HG02852 (cell line): ENCODE measurements at regions not wholly inside any gene's neighbourhood (a gene's known extent, or its start where the extent isn't known, plus 50 kb on each side); places are given as distances from the start of the nearest gene placed in this dataset.
"Not testable (repeated sequence)": the region's sequence is repeated elsewhere in the genome, so short reads cannot be mapped to it uniquely, and the experiment has no call there.

Experiments used
- ATAC-seq: cut with Tn5 transposase; IDR thresholded peaks from one replicate; pipeline ENCODE4 v1.9.1; 2021; ENCODE audit warnings: mild to moderate bottlenecking, moderate library complexity; ENCODE audit not compliant: unreplicated experiment

DNA sequence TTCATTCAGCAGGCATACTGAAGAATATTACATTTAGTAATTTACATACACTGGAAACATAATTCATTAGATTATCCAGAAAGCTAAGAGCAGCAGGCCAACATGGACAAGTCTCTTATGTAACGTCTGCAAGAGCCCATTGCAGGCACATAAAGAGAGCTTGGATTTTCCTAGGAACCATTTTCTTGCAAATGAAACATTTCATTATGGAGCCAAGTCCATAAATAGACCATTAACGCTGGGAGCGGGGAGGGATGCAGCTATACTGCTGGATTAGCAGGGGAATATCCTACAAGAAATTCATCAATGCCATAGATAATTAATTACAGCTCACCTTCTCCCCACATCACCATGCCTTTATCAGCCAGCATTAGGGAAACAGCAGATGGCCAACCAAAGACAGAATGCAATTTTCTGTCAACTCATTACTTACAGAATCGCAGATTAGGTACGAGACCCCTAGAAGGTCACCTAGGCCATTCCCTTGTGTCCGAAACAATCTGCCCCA is 170.4 kb downstream of the C1D start:
- ATAC-seq: no peak

GRCh38 chr2:67895227-67895941 is 167.4 kb downstream of the C1D start:
- ATAC-seq: no peak

- ATAC-seq: no peak
These were observed 166.7 kb downstream of the C1D start for GRCh38 chr2:67896076-67896475.

DNA sequence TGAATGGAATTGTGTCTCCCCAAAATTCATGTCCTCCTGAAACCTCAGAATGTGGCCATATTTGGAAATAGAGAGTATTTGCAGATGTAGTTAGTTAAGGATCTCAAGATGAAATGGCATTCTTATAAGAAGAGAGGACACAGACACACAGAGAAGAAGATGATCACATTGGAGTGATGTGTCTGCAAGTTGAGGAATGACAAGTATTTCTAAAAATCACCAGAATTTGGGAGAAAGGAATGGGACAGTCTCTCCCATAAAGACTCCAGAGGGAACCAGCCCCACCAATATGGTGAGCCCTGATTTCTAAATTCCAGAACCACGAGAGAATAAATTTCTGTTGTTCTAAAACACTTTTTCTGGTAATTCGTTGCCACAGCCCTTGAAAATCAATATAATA is 166.3 kb downstream of the C1D start:
- ATAC-seq: no peak

DNA sequence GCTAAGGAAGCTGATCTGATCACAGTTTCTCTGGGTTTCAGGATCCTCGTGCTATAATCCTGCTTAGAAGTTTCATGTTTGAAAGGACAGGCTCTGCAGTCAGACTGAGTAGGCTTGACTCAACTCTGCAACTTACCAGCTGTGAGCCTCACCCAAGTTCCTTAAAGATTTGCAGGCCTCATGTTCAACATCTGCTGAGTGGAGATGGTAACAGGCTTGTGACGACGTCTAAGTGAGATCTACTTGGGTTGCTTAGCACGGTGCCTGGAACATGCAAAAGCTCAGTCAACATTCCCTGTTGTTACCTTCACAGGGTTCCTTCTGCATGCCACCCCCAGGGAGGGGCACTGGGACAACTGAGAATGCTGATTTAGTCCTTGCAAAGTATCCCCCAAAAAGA is 164.2 kb downstream of the C1D start:
- ATAC-seq: no peak

- no peak for ATAC-seq
These were observed 163.6 kb downstream of the C1D start for GRCh38 chr2:67899187-67899586.

- no peak for ATAC-seq
These were observed 162.0 kb downstream of the C1D start for GRCh38 chr2:67900826-67901225.

DNA sequence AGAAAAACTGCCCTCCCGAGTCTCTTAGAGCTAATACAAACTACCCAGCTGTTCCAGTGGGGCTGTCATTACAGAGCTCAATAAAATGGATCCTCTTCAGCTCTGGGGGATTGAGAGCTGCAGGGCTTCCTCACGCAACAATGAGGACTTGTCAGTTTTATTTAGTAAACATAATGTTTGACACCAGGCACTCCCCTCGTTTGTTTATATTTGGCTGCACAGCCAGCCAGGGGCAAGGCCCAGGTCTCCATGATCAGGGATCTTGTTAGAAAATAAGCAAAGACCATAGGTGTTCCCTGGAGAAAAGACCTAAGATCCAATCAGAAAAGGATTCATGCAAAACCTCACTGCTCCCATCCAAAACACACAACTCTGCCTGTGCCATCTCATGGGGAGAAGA is 158.2 kb downstream of the C1D start:
- ATAC-seq: no peak

DNA sequence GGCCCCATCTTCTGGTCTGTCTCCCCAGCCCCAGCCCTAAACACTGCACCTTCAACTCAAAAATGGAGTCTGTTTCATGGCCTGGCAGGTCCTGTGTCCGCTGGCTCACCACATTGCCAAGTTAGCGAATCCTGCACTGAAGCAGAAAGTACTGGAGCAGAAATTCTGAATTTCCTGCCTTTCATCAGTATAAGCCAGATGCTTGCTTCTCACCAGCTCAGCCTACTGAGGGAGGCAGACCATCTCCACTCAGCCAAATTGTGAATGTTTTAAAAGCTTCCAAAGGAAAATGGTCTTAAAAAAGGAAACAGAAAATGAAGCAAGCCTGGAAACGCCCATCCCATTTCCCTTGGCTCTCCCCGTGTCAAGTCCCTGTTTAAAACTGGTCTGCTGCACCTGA is 157.8 kb downstream of the C1D start:
- no peak for ATAC-seq

- ATAC-seq: not testable (repeated sequence)
These were observed 156.3 kb downstream of the C1D start for GRCh38 chr2:67906547-67906946.

- no peak for ATAC-seq
These were observed 145.3 kb downstream of the C1D start for GRCh38 chr2:67917332-67918054.

DNA sequence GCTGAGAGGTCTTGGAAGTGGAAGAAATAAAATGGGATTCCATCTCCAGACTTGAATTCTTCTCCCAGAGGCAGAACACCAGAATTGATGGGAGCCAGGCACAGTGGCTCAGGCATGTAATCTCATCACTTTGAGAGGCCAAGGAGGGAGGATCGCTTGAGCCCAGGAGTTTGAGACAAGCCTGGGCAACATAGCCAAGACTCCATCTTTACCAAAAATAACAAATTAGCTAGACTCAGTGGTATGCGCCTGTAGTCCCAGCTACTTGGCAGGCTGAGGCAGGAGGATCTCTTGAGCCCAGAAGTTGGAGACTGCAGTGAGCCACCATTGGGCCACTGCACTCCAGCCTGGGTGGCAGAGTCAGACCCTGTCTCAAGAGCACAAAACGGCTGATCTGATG is 144.3 kb downstream of the C1D start:
- ATAC-seq: no peak

GRCh38 chr2:67919490-67919889 is 143.3 kb downstream of the C1D start:
- ATAC-seq: no peak

DNA sequence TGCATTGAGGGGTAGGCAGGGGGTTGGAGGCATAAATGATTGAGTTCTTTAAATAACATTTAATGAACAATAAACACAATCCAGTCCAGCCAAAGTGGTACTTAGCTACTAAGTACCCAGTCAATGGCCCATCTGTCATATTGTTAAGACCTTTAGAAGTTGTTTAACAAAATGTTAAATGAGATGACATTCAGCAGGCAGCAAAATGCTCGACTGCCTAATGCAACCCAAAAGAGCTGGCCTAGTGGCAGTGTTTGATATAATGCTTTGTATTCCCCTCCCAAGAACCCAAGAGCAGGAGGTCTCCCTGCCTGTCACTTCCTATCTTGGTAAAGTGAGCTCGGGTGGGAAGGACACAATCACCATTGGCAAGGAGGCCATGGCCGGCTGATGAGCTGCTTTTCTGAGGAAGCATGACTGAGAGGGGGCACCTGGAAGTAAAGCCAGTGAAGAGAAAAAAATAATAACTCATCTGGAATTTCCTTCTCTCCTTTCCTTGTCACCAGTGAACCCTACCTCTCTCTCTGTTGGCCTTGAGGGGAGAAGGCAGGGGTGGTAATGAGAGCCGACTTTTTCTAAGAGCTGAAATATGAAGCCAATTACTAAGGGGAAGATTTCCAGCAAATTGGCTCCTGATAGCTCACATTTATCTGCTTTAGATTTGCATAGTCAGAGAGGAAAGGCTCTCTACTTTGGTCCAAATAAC is 140.6 kb downstream of the C1D start:
- ATAC-seq: no peak

GRCh38 chr2:67923696-67924095 is 139.1 kb downstream of the C1D start:
- ATAC-seq: no peak

GRCh38 chr2:67927501-67927900 is 135.3 kb downstream of the C1D start:
- ATAC-seq: no peak

- ATAC-seq: no peak
These were observed 132.6 kb downstream of the C1D start for GRCh38 chr2:67930156-67930555.

DNA sequence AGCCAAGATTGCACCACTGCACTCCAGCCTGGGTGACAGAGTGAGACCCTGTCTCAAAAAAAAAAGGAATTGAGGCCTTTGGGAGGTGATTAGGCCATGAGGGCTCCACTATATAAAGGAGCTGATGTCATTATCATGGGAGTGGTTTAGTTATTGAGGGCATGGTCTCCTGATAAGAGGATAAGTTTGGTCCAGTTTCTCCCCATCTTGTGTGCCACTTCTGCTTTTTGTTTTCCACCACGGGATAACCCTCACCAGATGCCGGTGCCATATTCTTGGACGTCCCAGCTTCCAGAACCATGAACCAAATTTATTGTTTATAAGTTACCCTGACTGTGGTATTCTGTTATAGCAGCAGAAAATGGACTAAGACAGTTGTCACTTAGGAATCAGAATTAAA is 125.8 kb downstream of the C1D start:
- ATAC-seq: no peak

DNA sequence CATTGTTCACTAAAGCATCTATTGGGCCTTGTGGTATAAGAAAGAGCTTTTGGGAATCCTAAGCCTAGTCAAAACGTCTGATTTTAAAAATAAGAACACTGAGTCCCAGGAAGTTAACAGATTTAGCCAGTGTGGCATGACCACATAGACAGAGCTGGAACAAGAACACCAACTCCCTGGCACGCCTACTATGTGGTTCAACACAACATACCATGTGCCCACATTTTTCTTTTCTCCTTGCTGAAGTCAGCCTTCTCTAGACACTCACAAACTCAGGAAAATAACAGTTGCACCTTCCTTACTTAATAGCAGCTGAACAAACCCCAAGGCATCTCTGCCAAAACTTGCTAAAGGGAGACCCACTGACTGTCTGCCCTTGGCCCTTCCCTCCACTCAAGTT is 124.8 kb downstream of the C1D start:
- no peak for ATAC-seq

- no peak for ATAC-seq
These were observed 117.7 kb downstream of the C1D start for GRCh38 chr2:67945056-67945455.

GRCh38 chr2:67945940-67946339 is 116.9 kb downstream of the C1D start:
- ATAC-seq: no peak

DNA sequence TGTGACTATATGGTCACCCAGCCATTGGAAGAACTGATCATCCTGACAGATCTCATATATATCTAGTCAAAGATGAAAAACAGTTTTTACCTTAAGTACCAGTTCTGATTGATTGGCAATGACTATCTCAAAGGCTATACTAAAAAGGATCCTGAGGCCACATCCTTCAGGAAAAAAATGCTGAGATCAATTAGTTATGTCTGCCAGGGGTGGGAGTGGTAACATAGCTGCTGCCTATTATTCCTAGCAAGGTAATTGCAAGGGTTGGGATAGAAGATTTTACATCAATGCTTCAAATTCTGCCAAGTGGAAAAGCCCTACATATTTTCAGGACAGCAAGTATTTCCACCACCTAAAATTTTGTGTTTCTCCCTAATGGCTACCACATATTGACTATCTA is 114.7 kb downstream of the C1D start:
- no peak for ATAC-seq
